ENCODE measurements at regions not wholly inside any gene's neighbourhood (a gene's known extent, or its start where the extent isn't known, plus 50 kb on each side); places are given as distances from the start of the nearest gene placed in this dataset.

- TF ChIP-seq L3MBTL2 (conservative IDR thresholded peaks at IDR 0.05) (no peak), BHLHE40 (IDR thresholded peaks at IDR 0.05; ENCODE audit: borderline replicate concordance) (no peak), SP1 (IDR thresholded peaks at IDR 0.05) (no peak), CTBP1 (IDR thresholded peaks at IDR 0.05; ENCODE audit: borderline replicate concordance) (no peak), FOXK2 (IDR thresholded peaks at IDR 0.05) (no peak), TARDBP (IDR thresholded peaks at IDR 0.05) (no peak), ZNF384 (IDR thresholded peaks at IDR 0.05) (no peak), FOXA1 (IDR thresholded peaks at IDR 0.05) (no peak), ARNT (IDR thresholded peaks at IDR 0.05) (no peak), PKNOX1 (IDR thresholded peaks at IDR 0.05) (no peak), LEF1 (IDR thresholded peaks at IDR 0.05; ENCODE audit: borderline replicate concordance) (no peak), FOXM1 (IDR thresholded peaks at IDR 0.05; ENCODE audit: borderline replicate concordance) (no peak)
- ChIA-PET POLR2A (no interaction called here), CTCF (interaction anchor here (0.6 kb wide), 1 partner anchor 15 kb away, joined by 4 read pairs; no protein-coding TSS in a partner anchor)
- no peak for DNase-seq (ENCODE audit: extremely low spot score)
Measured at GRCh38 chr6:45780523-45780922, 235.1 kb downstream of the CLIC5 start.

GRCh38 chr6:45775026-45775697, 240.5 kb downstream of the CLIC5 start:
- ChIA-PET CTCF (no interaction called here), POLR2A (no interaction called here)
- no peak for DNase-seq (ENCODE audit: extremely low spot score)
- TF ChIP-seq FOXA1 (IDR thresholded peaks at IDR 0.05) = no peak
- no peak for TF ChIP-seq ELF4 (IDR thresholded peaks at IDR 0.05)
- TF ChIP-seq TARDBP (IDR thresholded peaks at IDR 0.05) = no peak
- TF ChIP-seq HDGF (IDR thresholded peaks at IDR 0.05; ENCODE audit: borderline replicate concordance) = no peak
- no peak for TF ChIP-seq FOXK2 (IDR thresholded peaks at IDR 0.05)
- TF ChIP-seq CTBP1 (IDR thresholded peaks at IDR 0.05; ENCODE audit: borderline replicate concordance) = no peak
- TF ChIP-seq ZNF384 (IDR thresholded peaks at IDR 0.05) = no peak
- TF ChIP-seq LEF1 (IDR thresholded peaks at IDR 0.05; ENCODE audit: borderline replicate concordance) = no peak
- no peak for TF ChIP-seq FOXM1 (IDR thresholded peaks at IDR 0.05; ENCODE audit: borderline replicate concordance)
- TF ChIP-seq ARNT (IDR thresholded peaks at IDR 0.05) = no peak
- no peak for TF ChIP-seq BHLHE40 (IDR thresholded peaks at IDR 0.05; ENCODE audit: borderline replicate concordance)
- TF ChIP-seq SP1 (IDR thresholded peaks at IDR 0.05) = no peak

GRCh38 chr6:45773906-45774305, 241.8 kb downstream of the CLIC5 start:
- CTCF ChIA-PET = no interaction called here
- TF ChIP-seq SUZ12 (IDR thresholded peaks at IDR 0.05) (no peak), NFRKB (IDR thresholded peaks at IDR 0.05) (no peak), HDGF (IDR thresholded peaks at IDR 0.05; ENCODE audit: borderline replicate concordance) (no peak), ZNF384 (IDR thresholded peaks at IDR 0.05) (no peak)
- DNase-seq (ENCODE audit: extremely low spot score) = no peak
- POLR2A ChIA-PET = no interaction called here

GRCh38 chr6:45772886-45773495, 242.7 kb downstream of the CLIC5 start:
- POLR2A ChIA-PET = interaction anchor here (1.4 kb wide), 1 partner anchor 30 kb away, joined by 3 read pairs; no protein-coding TSS in a partner anchor
- TF ChIP-seq SUZ12 (IDR thresholded peaks at IDR 0.05) = no peak
- TF ChIP-seq FOXK2 (IDR thresholded peaks at IDR 0.05) = no peak
- no peak for TF ChIP-seq PKNOX1 (IDR thresholded peaks at IDR 0.05)
- no peak for TF ChIP-seq BHLHE40 (IDR thresholded peaks at IDR 0.05; ENCODE audit: borderline replicate concordance)
- TF ChIP-seq ELF4 (IDR thresholded peaks at IDR 0.05) = no peak
- no peak for TF ChIP-seq L3MBTL2 (conservative IDR thresholded peaks at IDR 0.05)
- no peak for TF ChIP-seq NFRKB (IDR thresholded peaks at IDR 0.05)
- no peak for TF ChIP-seq ARNT (IDR thresholded peaks at IDR 0.05)
- no peak for TF ChIP-seq CTBP1 (IDR thresholded peaks at IDR 0.05; ENCODE audit: borderline replicate concordance)
- TF ChIP-seq LEF1 (IDR thresholded peaks at IDR 0.05; ENCODE audit: borderline replicate concordance) = no peak
- TF ChIP-seq HDGF (IDR thresholded peaks at IDR 0.05; ENCODE audit: borderline replicate concordance) = no peak
- TF ChIP-seq ZNF384 (IDR thresholded peaks at IDR 0.05) = no peak
- TF ChIP-seq FOXM1 (IDR thresholded peaks at IDR 0.05; ENCODE audit: borderline replicate concordance) = no peak
- TF ChIP-seq TARDBP (IDR thresholded peaks at IDR 0.05) = no peak
- no peak for TF ChIP-seq SP1 (IDR thresholded peaks at IDR 0.05)
- no peak for TF ChIP-seq FOXA1 (IDR thresholded peaks at IDR 0.05)
- DNase-seq (ENCODE audit: extremely low spot score) = no peak
- CTCF ChIA-PET = no interaction called here

- POLR2A ChIA-PET = interaction anchor here (1.4 kb wide), 1 partner anchor 29 kb away, joined by 3 read pairs; no protein-coding TSS in a partner anchor
- CTCF ChIA-PET = no interaction called here
- TF ChIP-seq LEF1 (IDR thresholded peaks at IDR 0.05; ENCODE audit: borderline replicate concordance) = no peak
- TF ChIP-seq ARNT (IDR thresholded peaks at IDR 0.05) = no peak
- no peak for TF ChIP-seq BHLHE40 (IDR thresholded peaks at IDR 0.05; ENCODE audit: borderline replicate concordance)
- no peak for DNase-seq (ENCODE audit: extremely low spot score)
Measured at GRCh38 chr6:45772051-45772450, 243.6 kb downstream of the CLIC5 start.

GRCh38 chr6:45763281-45763680, 252.4 kb downstream of the CLIC5 start:
- no peak for DNase-seq (ENCODE audit: extremely low spot score)
- POLR2A ChIA-PET = no interaction called here
- no peak for TF ChIP-seq SUZ12 (IDR thresholded peaks at IDR 0.05)
- TF ChIP-seq HDGF (IDR thresholded peaks at IDR 0.05; ENCODE audit: borderline replicate concordance) = no peak
- no peak for TF ChIP-seq ELF4 (IDR thresholded peaks at IDR 0.05)
- no peak for TF ChIP-seq ARNT (IDR thresholded peaks at IDR 0.05)
- no peak for TF ChIP-seq FOXK2 (IDR thresholded peaks at IDR 0.05)
- TF ChIP-seq BHLHE40 (IDR thresholded peaks at IDR 0.05; ENCODE audit: borderline replicate concordance) = no peak
- TF ChIP-seq TARDBP (IDR thresholded peaks at IDR 0.05) = no peak
- no peak for TF ChIP-seq FOXA1 (IDR thresholded peaks at IDR 0.05)
- TF ChIP-seq FOXM1 (IDR thresholded peaks at IDR 0.05; ENCODE audit: borderline replicate concordance) = no peak
- TF ChIP-seq SP1 (IDR thresholded peaks at IDR 0.05) = no peak
- TF ChIP-seq ZNF384 (IDR thresholded peaks at IDR 0.05) = no peak
- TF ChIP-seq LEF1 (IDR thresholded peaks at IDR 0.05; ENCODE audit: borderline replicate concordance) = no peak
- TF ChIP-seq NFRKB (IDR thresholded peaks at IDR 0.05) = no peak
- TF ChIP-seq CTBP1 (IDR thresholded peaks at IDR 0.05; ENCODE audit: borderline replicate concordance) = no peak
- TF ChIP-seq L3MBTL2 (conservative IDR thresholded peaks at IDR 0.05) = no peak
- CTCF ChIA-PET = no interaction called here
